Mesodermal cell (in vitro differentiated cells): ENCODE measurements at regions not wholly inside any gene's neighbourhood (a gene's known extent, or its start where the extent isn't known, plus 50 kb on each side); places are given as distances from the start of the nearest gene placed in this dataset.

Experiments
- H3K27ac ChIP-seq: 2 replicates; pipeline ENCODE4 v1.7.0; 2013; ENCODE audit warnings: mild to moderate bottlenecking, low read depth, low read length, moderate library complexity; ENCODE audit not compliant: severe bottlenecking
- H3K36me3 ChIP-seq: 2 replicates; pipeline ENCODE4 v1.7.1; 2013; ENCODE audit warnings: mild to moderate bottlenecking, low read length, moderate library complexity; ENCODE audit not compliant: control insufficient read depth, insufficient read depth
- H3K4me1 ChIP-seq: one replicate; pipeline ENCODE4 v1.7.1; 2013; ENCODE audit warnings: mild to moderate bottlenecking, low read length; ENCODE audit not compliant: insufficient read depth, control insufficient read depth, poor library complexity, severe bottlenecking
- H3K4me3 ChIP-seq: 2 replicates; pipeline ENCODE4 v1.7.0; 2013; ENCODE audit warnings: low read length, control low read depth, mild to moderate bottlenecking; ENCODE audit not compliant: insufficient read depth, poor library complexity, severe bottlenecking; ENCODE audit errors: extremely low read depth
- H3K9me3 ChIP-seq: 2 replicates; pipeline ENCODE4 v1.7.1; 2013; ENCODE audit warnings: mild to moderate bottlenecking, low read length, moderate library complexity; ENCODE audit not compliant: control insufficient read depth
- WGBS, 2 experiments: methylation state at CpG; one replicate each; pipeline ENCODE4 v1.1.5; 2013; ENCODE audit warnings: missing lambda C conversion rate in 2 of 2; ENCODE audit not compliant: insufficient coverage in 2 of 2; 5-methylcytosine and 5-hydroxymethylcytosine counted together

- peaks cover 12% of the 10 kb centered on the region for H3K9me3 ChIP-seq
- 91 to 96% methylated on average over 31 to 34 of the region's 35 CpGs for WGBS, 2 experiments
- no peaks in the 10 kb centered on the region for H3K36me3 ChIP-seq
- H3K4me3 ChIP-seq, result no peak overlapping the region
- no peaks in the 10 kb centered on the region for H3K4me1 ChIP-seq
- H3K27ac ChIP-seq, result no peak overlapping the region
Measured at GRCh38 chr7:414681-415560, 104.7 kb downstream of the PDGFA start.

- Histone ChIP-seq H3K36me3 (no peaks in the 10 kb centered on the region), H3K4me1 (no peaks in the 10 kb centered on the region), H3K4me3 (no peak overlapping the region), H3K27ac (no peak overlapping the region), H3K9me3 (peaks cover 12% of the 10 kb centered on the region)
- 90% methylated on average over 16 to 34 of the region's 35 CpGs for WGBS, 2 experiments
Measured at GRCh38 chr7:415646-416525, 103.8 kb downstream of the PDGFA start.

GRCh38 chr7:416761-417624 lies 102.7 kb downstream of the PDGFA start:
- Histone ChIP-seq H3K4me1 (no peaks in the 10 kb centered on the region), H3K27ac (no peak overlapping the region), H3K9me3 (peaks cover 12% of the 10 kb centered on the region), H3K36me3 (no peaks in the 10 kb centered on the region), H3K4me3 (no peak overlapping the region)
- 94% methylated on average over 17 to 19 of the region's 25 CpGs for WGBS, 2 experiments

GRCh38 chr7:417625-417889 lies 102.1 kb downstream of the PDGFA start:
- Histone ChIP-seq H3K27ac (no peak overlapping the region), H3K4me3 (no peak overlapping the region), H3K36me3 (no peaks in the 10 kb centered on the region), H3K9me3 (peaks cover 12% of the 10 kb centered on the region), H3K4me1 (no peaks in the 10 kb centered on the region)
- WGBS, 2 experiments, result 95 to 96% methylated on average over 3 to 5 of the region's 5 CpGs

- H3K27ac ChIP-seq, result no peak overlapping the region
- no peak overlapping the region for H3K4me3 ChIP-seq
- H3K9me3 ChIP-seq, result peaks cover 12% of the 10 kb centered on the region
- WGBS, 2 experiments, result 84 to 87% methylated on average over 3 to 5 of the region's 7 CpGs
- no peaks in the 10 kb centered on the region for H3K36me3 ChIP-seq
- H3K4me1 ChIP-seq, result no peaks in the 10 kb centered on the region
Measured at GRCh38 chr7:417973-418601, 101.6 kb downstream of the PDGFA start.

- Histone ChIP-seq H3K27ac (no peak overlapping the region), H3K9me3 (peaks cover 12% of the 10 kb centered on the region), H3K36me3 (no peaks in the 10 kb centered on the region), H3K4me3 (no peak overlapping the region), H3K4me1 (no peaks in the 10 kb centered on the region)
- 81 to 90% methylated on average over 7 to 11 of the region's 11 CpGs for WGBS, 2 experiments
Measured at GRCh38 chr7:418636-419280, 100.9 kb downstream of the PDGFA start.

GRCh38 chr7:420142-421093 lies 99.2 kb downstream of the PDGFA start:
- Histone ChIP-seq H3K27ac (no peak overlapping the region), H3K36me3 (no peaks in the 10 kb centered on the region), H3K9me3 (peaks cover 12% of the 10 kb centered on the region), H3K4me3 (no peak overlapping the region), H3K4me1 (no peaks in the 10 kb centered on the region)
- 89 to 90% methylated on average over 13 to 15 of the region's 20 CpGs for WGBS, 2 experiments

GRCh38 chr7:421136-421991 lies 98.3 kb downstream of the PDGFA start:
- Histone ChIP-seq H3K9me3 (peaks cover 12% of the 10 kb centered on the region), H3K36me3 (no peaks in the 10 kb centered on the region), H3K4me1 (no peaks in the 10 kb centered on the region), H3K27ac (no peak overlapping the region), H3K4me3 (no peak overlapping the region)
- WGBS, 2 experiments, result 77 to 80% methylated on average over 54 to 57 of the region's 57 CpGs
